Stimulated activated naive CD8-positive, alpha-beta T cell treated with anti-CD3 and anti-CD28 coated beads, Interleukin-15, amount 100 ng/mL, for 72 hours (primary cell): ENCODE measurements at regions not wholly inside any gene's neighbourhood (a gene's known extent, or its start where the extent isn't known, plus 50 kb on each side); places are given as distances from the start of the nearest gene placed in this dataset.

Source experiments
- ATAC-seq: fragments of 150-1000 bp; cut with Tn5 transposase; 2 replicates; pipeline ENCODE4 v1.10.0; 2021; ENCODE audit warnings: mild to moderate bottlenecking, moderate library complexity
- DNase-seq, 2 donors: peaks; one replicate each; pipeline ENCODE4 v3.0.0; 2021 to 2022
- H3K27ac Mint-ChIP-seq, 2 donors: one replicate each; pipeline ENCODE4 v1.8.0; 2022; ENCODE audit warnings: mild to moderate bottlenecking in 2 of 2, mixed read lengths in 2 of 2, moderate library complexity in 2 of 2
- H3K27me3 Mint-ChIP-seq: one replicate; pipeline ENCODE4 v1.8.0; 2022; ENCODE audit warnings: mixed read lengths
- H3K4me1 Mint-ChIP-seq: one replicate; pipeline ENCODE4 v1.8.0; 2022; ENCODE audit warnings: mild to moderate bottlenecking, mixed read lengths
- H3K4me3 Mint-ChIP-seq, 2 donors: one replicate each; pipeline ENCODE4 v1.8.0; 2022; ENCODE audit warnings: mild to moderate bottlenecking in 2 of 2, mixed read lengths in 2 of 2, moderate library complexity in 1 of 2
- H3K9me3 Mint-ChIP-seq, 2 donors: one replicate each; pipeline ENCODE4 v1.8.0; 2022; ENCODE audit warnings: mixed read lengths in 2 of 2

GRCh38 chr5:175281257-175281656 lies 162.7 kb downstream of the DRD1 start:
- Mint-ChIP-seq H3K27ac (no peak overlapping the region), H3K4me3 (no peak overlapping the region), H3K27me3 (peaks cover 13% of the 10 kb centered on the region), H3K9me3 (no peaks in the 10 kb centered on the region), H3K4me1 (no peaks in the 10 kb centered on the region)
- DNase-seq (no peak), ATAC-seq (no peak)

GRCh38 chr5:175279506-175279905 lies 164.5 kb downstream of the DRD1 start:
- Mint-ChIP-seq H3K9me3 (no peaks in the 10 kb centered on the region), H3K27ac (no peak overlapping the region), H3K4me3 (no peak overlapping the region), H3K27me3 (peaks cover 21% of the 10 kb centered on the region), H3K4me1 (no peaks in the 10 kb centered on the region)
- DNase-seq, result no peak
- ATAC-seq, result no peak

- Mint-ChIP-seq H3K27me3 (peaks cover 27% of the 10 kb centered on the region), H3K9me3 (peaks cover 0 to 4% of the 10 kb centered on the region in 2 donors), H3K27ac (no peak overlapping the region), H3K4me1 (no peaks in the 10 kb centered on the region), H3K4me3 (no peak overlapping the region)
- no peak for ATAC-seq
- no peak for DNase-seq
These were observed 168.2 kb downstream of the DRD1 start for GRCh38 chr5:175275748-175276147.

GRCh38 chr5:175275097-175275496 lies 168.9 kb downstream of the DRD1 start:
- no peak overlapping the region for H3K27ac Mint-ChIP-seq
- H3K9me3 Mint-ChIP-seq, result peaks cover 0 to 4% of the 10 kb centered on the region in 2 donors
- peaks cover 27% of the 10 kb centered on the region for H3K27me3 Mint-ChIP-seq
- DNase-seq (no peak), ATAC-seq (no peak)
- H3K4me1 Mint-ChIP-seq, result no peaks in the 10 kb centered on the region
- H3K4me3 Mint-ChIP-seq, result no peak overlapping the region

GRCh38 chr5:175274171-175274570 lies 169.8 kb downstream of the DRD1 start:
- DNase-seq, result no peak
- Mint-ChIP-seq H3K9me3 (peaks cover 0 to 4% of the 10 kb centered on the region in 2 donors), H3K4me3 (no peak overlapping the region), H3K27me3 (peaks cover 27% of the 10 kb centered on the region), H3K4me1 (no peaks in the 10 kb centered on the region), H3K27ac (no peak overlapping the region)
- ATAC-seq, result no peak

GRCh38 chr5:175264406-175264805 lies 179.6 kb downstream of the DRD1 start:
- DNase-seq (no peak), ATAC-seq (no peak)
- Mint-ChIP-seq H3K4me3 (no peak overlapping the region), H3K9me3 (no peaks in the 10 kb centered on the region), H3K27ac (no peak overlapping the region), H3K4me1 (no peaks in the 10 kb centered on the region), H3K27me3 (peaks cover 44% of the 10 kb centered on the region)

- Mint-ChIP-seq H3K27me3 (peaks cover 44% of the 10 kb centered on the region), H3K27ac (no peak overlapping the region), H3K4me1 (no peaks in the 10 kb centered on the region), H3K4me3 (no peak overlapping the region), H3K9me3 (no peaks in the 10 kb centered on the region)
- ATAC-seq, result no peak
- no peak for DNase-seq
These were observed 180.2 kb downstream of the DRD1 start for GRCh38 chr5:175263776-175264175.

- H3K27ac Mint-ChIP-seq, result peak overlapping the region in 1 of 2 donors; percentile 60
- DNase-seq (no peak), ATAC-seq (no peak)
- peaks cover 29% of the 10 kb centered on the region for H3K27me3 Mint-ChIP-seq
- H3K4me3 Mint-ChIP-seq, result no peak overlapping the region
- peaks cover 9% of the 10 kb centered on the region for H3K4me1 Mint-ChIP-seq
- no peaks in the 10 kb centered on the region for H3K9me3 Mint-ChIP-seq
These were observed 182.5 kb downstream of the DRD1 start for GRCh38 chr5:175261526-175261925.

GRCh38 chr5:175261037-175261436 lies 182.9 kb downstream of the DRD1 start:
- Mint-ChIP-seq H3K27ac (no peak overlapping the region), H3K9me3 (no peaks in the 10 kb centered on the region)

GRCh38 chr5:175257847-175258194 lies 186.2 kb downstream of the DRD1 start:
- Mint-ChIP-seq H3K9me3 (no peaks in the 10 kb centered on the region), H3K4me1 (peaks cover 9% of the 10 kb centered on the region), H3K4me3 (peak overlapping the region in 1 of 2 donors; percentile 43), H3K27me3 (peaks cover 18% of the 10 kb centered on the region), H3K27ac (no peak overlapping the region)
- no peak for DNase-seq
- ATAC-seq, result peak; percentile 62

More at GRCh38 chr5:175261037-175261436, 182.9 kb downstream of the DRD1 start:
- ATAC-seq, result no peak
- no peak for DNase-seq
- Mint-ChIP-seq H3K4me1 (peaks cover 9% of the 10 kb centered on the region), H3K27me3 (peaks cover 24% of the 10 kb centered on the region), H3K4me3 (no peak overlapping the region)

GRCh38 chr5:175257128-175257846 lies 186.7 kb downstream of the DRD1 start:
- DNase-seq (no peak), ATAC-seq (peak; percentile 53)
- Mint-ChIP-seq H3K27ac (no peak overlapping the region), H3K27me3 (peaks cover 17% of the 10 kb centered on the region), H3K4me1 (peaks cover 9% of the 10 kb centered on the region), H3K4me3 (peak overlapping the region in 1 of 2 donors; percentile 43), H3K9me3 (no peaks in the 10 kb centered on the region)

GRCh38 chr5:175254155-175254554 lies 189.8 kb downstream of the DRD1 start:
- H3K27ac Mint-ChIP-seq, result no peak overlapping the region
- H3K4me3 Mint-ChIP-seq, result no peak overlapping the region
- H3K9me3 Mint-ChIP-seq, result no peaks in the 10 kb centered on the region
- H3K27me3 Mint-ChIP-seq, result peaks cover 6% of the 10 kb centered on the region
- no peak for DNase-seq
- no peak for ATAC-seq
- H3K4me1 Mint-ChIP-seq, result peaks cover 9% of the 10 kb centered on the region

- Mint-ChIP-seq H3K4me3 (no peak overlapping the region), H3K27ac (no peak overlapping the region), H3K4me1 (peaks cover 9% of the 10 kb centered on the region), H3K9me3 (no peaks in the 10 kb centered on the region), H3K27me3 (peaks cover 10% of the 10 kb centered on the region)
- DNase-seq, result no peak
- no peak for ATAC-seq
These were observed 190.4 kb downstream of the DRD1 start for GRCh38 chr5:175253597-175253996.

GRCh38 chr5:175252234-175252805 lies 191.7 kb downstream of the DRD1 start:
- ATAC-seq, result no peak
- Mint-ChIP-seq H3K4me1 (peaks cover 3% of the 10 kb centered on the region), H3K4me3 (no peak overlapping the region), H3K9me3 (no peaks in the 10 kb centered on the region), H3K27ac (no peak overlapping the region), H3K27me3 (peaks cover 17% of the 10 kb centered on the region)
- no peak for DNase-seq

- ATAC-seq (no peak), DNase-seq (no peak)
- Mint-ChIP-seq H3K9me3 (no peaks in the 10 kb centered on the region), H3K4me1 (peaks cover 9% of the 10 kb centered on the region), H3K27ac (no peak overlapping the region), H3K27me3 (peaks cover 28% of the 10 kb centered on the region), H3K4me3 (no peak overlapping the region)
These were observed 193.6 kb downstream of the DRD1 start for GRCh38 chr5:175250426-175250825.

GRCh38 chr5:175248416-175248905 lies 195.5 kb downstream of the DRD1 start:
- H3K27me3 Mint-ChIP-seq, result peaks cover 45% of the 10 kb centered on the region
- H3K4me3 Mint-ChIP-seq, result no peak overlapping the region
- no peak overlapping the region for H3K27ac Mint-ChIP-seq
- ATAC-seq, result no peak
- no peaks in the 10 kb centered on the region for H3K9me3 Mint-ChIP-seq
- no peak for DNase-seq
- peaks cover 9% of the 10 kb centered on the region for H3K4me1 Mint-ChIP-seq
